ENCODE measurements at regions not wholly inside any gene's neighbourhood (a gene's known extent, or its start where the extent isn't known, plus 50 kb on each side); places are given as distances from the start of the nearest gene placed in this dataset.
"Not testable (repeated sequence)": the region's sequence is repeated elsewhere in the genome, so short reads cannot be mapped to it uniquely, and the experiment has no call there.

DNA sequence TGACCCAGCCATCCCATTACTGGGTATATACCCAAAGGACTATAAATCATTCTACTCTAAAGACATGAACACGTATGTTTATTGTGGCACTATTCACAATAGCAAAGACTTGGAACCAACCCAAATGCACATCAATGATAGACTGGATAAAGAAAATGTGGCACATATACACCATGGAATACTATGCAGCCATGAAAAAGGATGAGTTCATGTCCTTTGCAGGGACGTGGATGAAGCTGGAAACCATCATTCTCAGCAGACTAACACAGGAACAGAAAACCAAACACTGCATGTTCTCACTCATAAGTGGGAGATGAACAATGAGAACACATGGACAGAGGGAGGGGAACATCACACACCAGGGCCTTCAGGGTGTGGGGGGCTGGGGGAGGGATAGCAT lies 634.2 kb downstream of the IQCM start:
- H3K4me3 ChIP-seq; DNase-seq (ENCODE audit: low spot score in 2 of 2); in situ Hi-C loops (cut with MboI; ENCODE audit: low sequenced_read_pairs); H3K9me3 ChIP-seq; H3K36me3 ChIP-seq (replicated peaks); H3K4me1 ChIP-seq; H3K27me3 ChIP-seq (ENCODE audit: low read depth): not testable (repeated sequence)

- Histone ChIP-seq H3K27me3 (ENCODE audit: low read depth) (no peaks in the 10 kb centered on the region), H3K4me1 (no peaks in the 10 kb centered on the region), H3K9me3 (no peaks in the 10 kb centered on the region), H3K36me3 (replicated peaks) (no peaks in the 10 kb centered on the region), H3K4me3 (no peak overlapping the region)
- in situ Hi-C loops (cut with MboI; ENCODE audit: low sequenced_read_pairs): no loop called here
- DNase-seq (ENCODE audit: low spot score in 2 of 2): no peak
Measured at GRCh38 chr4:149176039-149176438, 639.6 kb downstream of the IQCM start.

GRCh38 chr4:149175549-149175948 lies 640.1 kb downstream of the IQCM start:
- no peak for DNase-seq (ENCODE audit: low spot score in 2 of 2)
- in situ Hi-C loops (cut with MboI; ENCODE audit: low sequenced_read_pairs): no loop called here
- Histone ChIP-seq H3K4me3 (no peak overlapping the region), H3K9me3 (no peaks in the 10 kb centered on the region), H3K36me3 (replicated peaks) (no peaks in the 10 kb centered on the region), H3K27me3 (ENCODE audit: low read depth) (no peaks in the 10 kb centered on the region), H3K4me1 (no peaks in the 10 kb centered on the region)

GRCh38 chr4:149173241-149174013 lies 642.2 kb downstream of the IQCM start:
- Histone ChIP-seq H3K9me3 (no peaks in the 10 kb centered on the region), H3K4me3 (no peak overlapping the region), H3K36me3 (replicated peaks) (no peaks in the 10 kb centered on the region), H3K4me1 (no peaks in the 10 kb centered on the region), H3K27me3 (ENCODE audit: low read depth) (no peaks in the 10 kb centered on the region)
- in situ Hi-C loops (cut with MboI; ENCODE audit: low sequenced_read_pairs): no loop called here
- no peak for DNase-seq (ENCODE audit: low spot score in 2 of 2)

- Histone ChIP-seq H3K27me3 (ENCODE audit: low read depth) (no peaks in the 10 kb centered on the region), H3K9me3 (no peaks in the 10 kb centered on the region), H3K4me3 (no peak overlapping the region), H3K4me1 (no peaks in the 10 kb centered on the region), H3K36me3 (replicated peaks) (no peaks in the 10 kb centered on the region)
- no peak for DNase-seq (ENCODE audit: low spot score in 2 of 2)
- in situ Hi-C loops (cut with MboI; ENCODE audit: low sequenced_read_pairs): no loop called here
Measured at GRCh38 chr4:149168645-149169044, 647.0 kb downstream of the IQCM start.

- no peak for DNase-seq (ENCODE audit: low spot score in 2 of 2)
- Histone ChIP-seq H3K4me3 (no peak overlapping the region), H3K9me3 (no peaks in the 10 kb centered on the region), H3K36me3 (replicated peaks) (no peaks in the 10 kb centered on the region), H3K27me3 (ENCODE audit: low read depth) (no peaks in the 10 kb centered on the region), H3K4me1 (no peaks in the 10 kb centered on the region)
- in situ Hi-C loops (cut with MboI; ENCODE audit: low sequenced_read_pairs): no loop called here
Measured at GRCh38 chr4:149166876-149167275, 648.8 kb downstream of the IQCM start.

- Histone ChIP-seq H3K9me3 (no peaks in the 10 kb centered on the region), H3K36me3 (replicated peaks) (no peaks in the 10 kb centered on the region), H3K4me3 (no peak overlapping the region), H3K4me1 (no peaks in the 10 kb centered on the region), H3K27me3 (ENCODE audit: low read depth) (no peaks in the 10 kb centered on the region)
- DNase-seq (ENCODE audit: low spot score in 2 of 2): no peak
- in situ Hi-C loops (cut with MboI; ENCODE audit: low sequenced_read_pairs): no loop called here
Measured at GRCh38 chr4:149166365-149166764, 649.3 kb downstream of the IQCM start.

GRCh38 chr4:149164282-149164681 lies 651.4 kb downstream of the IQCM start:
- H3K9me3 ChIP-seq: no peaks in the 10 kb centered on the region
- H3K4me1 ChIP-seq: no peaks in the 10 kb centered on the region
- H3K4me3 ChIP-seq: no peak overlapping the region
- DNase-seq (ENCODE audit: low spot score in 2 of 2): no peak
- no peaks in the 10 kb centered on the region for H3K36me3 ChIP-seq (replicated peaks)
- no peaks in the 10 kb centered on the region for H3K27me3 ChIP-seq (ENCODE audit: low read depth)
- in situ Hi-C loops (cut with MboI; ENCODE audit: low sequenced_read_pairs): no loop called here

DNA sequence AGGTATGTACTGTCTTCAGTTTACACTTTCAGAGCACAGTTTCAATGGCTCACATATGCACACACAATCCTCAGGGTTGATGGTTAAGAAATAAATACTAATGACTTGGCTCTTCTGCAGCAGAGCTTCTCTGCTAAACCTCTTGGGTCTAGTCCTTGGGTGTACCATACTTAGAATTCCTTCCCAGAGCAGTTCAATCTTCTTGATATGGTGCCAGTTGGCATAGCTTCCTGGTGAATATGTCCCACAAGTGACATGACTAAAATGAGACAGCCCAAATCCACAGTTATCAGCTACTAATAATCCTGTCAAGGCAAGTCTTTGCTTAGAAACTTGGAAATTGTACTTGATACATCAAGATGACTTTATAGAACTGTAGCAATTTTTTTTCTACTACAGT lies 654.4 kb downstream of the IQCM start:
- no peaks in the 10 kb centered on the region for H3K36me3 ChIP-seq (replicated peaks)
- no peak for DNase-seq (ENCODE audit: low spot score in 2 of 2)
- in situ Hi-C loops (cut with MboI; ENCODE audit: low sequenced_read_pairs): no loop called here
- H3K27me3 ChIP-seq (ENCODE audit: low read depth): no peaks in the 10 kb centered on the region
- no peaks in the 10 kb centered on the region for H3K9me3 ChIP-seq
- no peaks in the 10 kb centered on the region for H3K4me1 ChIP-seq
- H3K4me3 ChIP-seq: no peak overlapping the region

DNA sequence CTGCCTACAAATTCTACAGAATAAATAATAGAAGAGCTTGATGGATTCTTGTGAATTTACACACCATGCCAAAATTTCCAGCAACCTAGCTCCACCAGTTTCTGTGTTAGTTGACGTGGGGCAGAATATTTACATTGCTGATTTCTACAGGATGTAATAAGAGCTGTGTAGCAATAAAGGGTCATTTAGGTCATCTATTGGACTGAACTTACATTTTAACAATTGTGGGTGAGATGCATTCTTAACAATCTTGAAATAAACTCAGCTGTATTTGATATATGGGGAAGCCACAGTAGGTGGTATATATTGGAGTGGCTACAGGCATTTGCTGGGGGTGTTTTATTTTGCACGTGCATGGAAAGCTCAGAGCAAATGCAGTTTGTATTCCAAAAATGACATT lies 655.3 kb downstream of the IQCM start:
- Histone ChIP-seq H3K9me3 (no peaks in the 10 kb centered on the region), H3K4me3 (no peak overlapping the region), H3K27me3 (ENCODE audit: low read depth) (no peaks in the 10 kb centered on the region), H3K36me3 (replicated peaks) (no peaks in the 10 kb centered on the region), H3K4me1 (no peaks in the 10 kb centered on the region)
- no peak for DNase-seq (ENCODE audit: low spot score in 2 of 2)
- in situ Hi-C loops (cut with MboI; ENCODE audit: low sequenced_read_pairs): no loop called here

- Histone ChIP-seq H3K27me3 (ENCODE audit: low read depth) (no peaks in the 10 kb centered on the region), H3K4me3 (no peak overlapping the region), H3K36me3 (replicated peaks) (no peaks in the 10 kb centered on the region), H3K4me1 (no peaks in the 10 kb centered on the region), H3K9me3 (no peaks in the 10 kb centered on the region)
- in situ Hi-C loops (cut with MboI; ENCODE audit: low sequenced_read_pairs): no loop called here
- no peak for DNase-seq (ENCODE audit: low spot score in 2 of 2)
Measured at GRCh38 chr4:149158817-149159216, 656.8 kb downstream of the IQCM start.

DNA sequence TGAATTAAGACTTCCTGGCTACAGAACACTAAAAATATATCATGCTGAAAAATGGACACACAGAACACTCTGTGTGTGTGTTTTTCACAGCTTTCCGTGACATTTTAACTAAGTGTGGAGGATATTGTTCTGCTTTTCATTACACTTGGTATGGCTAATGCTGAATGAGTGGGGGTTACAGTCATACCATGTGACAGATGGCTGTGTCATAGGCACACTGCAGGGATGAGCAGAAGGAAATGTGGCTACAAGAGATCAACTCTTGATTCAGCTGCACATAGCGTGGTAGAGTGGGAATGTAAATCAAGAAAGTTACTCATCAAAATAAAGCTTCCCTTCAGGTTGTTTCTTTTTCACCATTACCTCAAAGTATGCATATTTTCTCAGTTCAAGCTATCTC lies 669.8 kb downstream of the IQCM start:
- H3K4me1 ChIP-seq: no peaks in the 10 kb centered on the region
- no peaks in the 10 kb centered on the region; the same call in 1 of the 2 replicates for H3K27me3 ChIP-seq (ENCODE audit: low read depth)
- H3K4me3 ChIP-seq: no peak overlapping the region
- DNase-seq (ENCODE audit: low spot score in 2 of 2): no peak
- H3K36me3 ChIP-seq (replicated peaks): no peaks in the 10 kb centered on the region
- no peaks in the 10 kb centered on the region for H3K9me3 ChIP-seq
- in situ Hi-C loops (cut with MboI; ENCODE audit: low sequenced_read_pairs): no loop called here

DNA sequence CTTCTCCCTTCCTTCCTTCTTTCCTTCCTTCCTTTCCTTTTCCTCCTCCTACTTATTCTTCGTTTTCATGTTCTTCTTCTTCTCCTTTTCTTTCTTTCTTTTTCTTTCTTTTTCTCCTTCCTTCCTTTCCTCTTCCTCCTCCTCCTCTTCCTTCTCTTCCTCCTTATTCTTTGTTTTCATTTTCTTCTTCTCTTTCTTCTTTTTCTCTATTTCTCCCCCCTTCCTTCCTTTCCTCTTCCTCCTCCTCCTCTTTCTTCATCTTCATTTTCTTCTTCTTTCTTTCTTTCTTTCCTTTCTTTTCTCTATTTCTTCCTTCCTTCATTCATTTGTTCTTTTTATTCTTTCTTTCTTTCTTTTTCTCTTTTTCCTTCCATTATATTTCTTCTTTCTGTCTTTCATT lies 671.6 kb downstream of the IQCM start:
- H3K4me3 ChIP-seq: no peak overlapping the region
- no peaks in the 10 kb centered on the region for H3K9me3 ChIP-seq
- no peak for DNase-seq (ENCODE audit: low spot score in 2 of 2)
- no peaks in the 10 kb centered on the region for H3K4me1 ChIP-seq
- H3K36me3 ChIP-seq (replicated peaks): no peaks in the 10 kb centered on the region
- H3K27me3 ChIP-seq (ENCODE audit: low read depth): no peaks in the 10 kb centered on the region
- in situ Hi-C loops (cut with MboI; ENCODE audit: low sequenced_read_pairs): no loop called here

- H3K4me1 ChIP-seq: no peaks in the 10 kb centered on the region
- H3K36me3 ChIP-seq (replicated peaks): no peaks in the 10 kb centered on the region
- in situ Hi-C loops (cut with MboI; ENCODE audit: low sequenced_read_pairs): no loop called here
- H3K27me3 ChIP-seq (ENCODE audit: low read depth): no peaks in the 10 kb centered on the region
- H3K4me3 ChIP-seq: no peak overlapping the region
- no peak for DNase-seq (ENCODE audit: low spot score in 2 of 2)
- no peaks in the 10 kb centered on the region for H3K9me3 ChIP-seq
Measured at GRCh38 chr4:149141391-149141790, 674.3 kb downstream of the IQCM start.

- Histone ChIP-seq H3K27me3 (ENCODE audit: low read depth) (no peaks in the 10 kb centered on the region), H3K9me3 (no peaks in the 10 kb centered on the region), H3K4me1 (no peaks in the 10 kb centered on the region), H3K4me3 (no peak overlapping the region), H3K36me3 (replicated peaks) (no peaks in the 10 kb centered on the region)
- in situ Hi-C loops (cut with MboI; ENCODE audit: low sequenced_read_pairs): no loop called here
- DNase-seq (ENCODE audit: low spot score in 2 of 2): no peak
Measured at GRCh38 chr4:149140841-149141240, 674.8 kb downstream of the IQCM start.
